ENCODE measurements at regions not wholly inside any gene's neighbourhood (a gene's known extent, or its start where the extent isn't known, plus 50 kb on each side); places are given as distances from the start of the nearest gene placed in this dataset.

DNA sequence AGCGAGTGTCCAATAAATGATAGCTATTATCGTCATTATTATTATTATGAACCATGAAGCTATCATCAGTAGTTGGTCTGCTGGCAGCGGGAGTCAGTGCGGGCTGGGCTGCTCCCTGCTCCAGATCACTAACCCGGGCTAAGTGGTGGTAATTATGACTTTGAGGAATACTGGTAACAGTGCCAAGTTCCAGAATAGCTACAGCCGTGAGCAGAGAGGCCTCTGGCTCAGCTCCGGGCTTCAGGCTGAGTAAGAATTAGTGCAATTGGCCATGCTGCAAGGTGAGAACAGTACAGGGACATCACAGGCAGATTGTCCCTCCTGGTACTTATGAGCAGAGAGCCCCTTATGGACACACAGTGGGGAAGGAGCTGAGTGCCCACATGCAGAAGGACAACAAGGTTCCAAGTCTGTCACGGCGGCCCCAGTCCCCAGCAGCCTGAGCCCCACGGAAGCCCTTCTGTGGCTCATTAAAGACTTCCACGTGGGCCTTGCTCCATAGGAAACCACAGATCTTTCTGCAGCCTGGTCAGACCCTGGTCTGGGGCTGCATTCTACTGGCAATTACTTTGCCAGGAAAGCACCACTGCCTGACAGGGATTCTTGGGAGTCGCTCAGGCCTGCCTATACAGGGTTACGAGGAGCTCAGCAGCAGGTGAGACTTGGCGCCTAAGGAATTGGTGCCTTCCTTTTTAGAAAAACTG lies 235.1 kb downstream of the RRAGC start:
- TF ChIP-seq, protein P1, sequence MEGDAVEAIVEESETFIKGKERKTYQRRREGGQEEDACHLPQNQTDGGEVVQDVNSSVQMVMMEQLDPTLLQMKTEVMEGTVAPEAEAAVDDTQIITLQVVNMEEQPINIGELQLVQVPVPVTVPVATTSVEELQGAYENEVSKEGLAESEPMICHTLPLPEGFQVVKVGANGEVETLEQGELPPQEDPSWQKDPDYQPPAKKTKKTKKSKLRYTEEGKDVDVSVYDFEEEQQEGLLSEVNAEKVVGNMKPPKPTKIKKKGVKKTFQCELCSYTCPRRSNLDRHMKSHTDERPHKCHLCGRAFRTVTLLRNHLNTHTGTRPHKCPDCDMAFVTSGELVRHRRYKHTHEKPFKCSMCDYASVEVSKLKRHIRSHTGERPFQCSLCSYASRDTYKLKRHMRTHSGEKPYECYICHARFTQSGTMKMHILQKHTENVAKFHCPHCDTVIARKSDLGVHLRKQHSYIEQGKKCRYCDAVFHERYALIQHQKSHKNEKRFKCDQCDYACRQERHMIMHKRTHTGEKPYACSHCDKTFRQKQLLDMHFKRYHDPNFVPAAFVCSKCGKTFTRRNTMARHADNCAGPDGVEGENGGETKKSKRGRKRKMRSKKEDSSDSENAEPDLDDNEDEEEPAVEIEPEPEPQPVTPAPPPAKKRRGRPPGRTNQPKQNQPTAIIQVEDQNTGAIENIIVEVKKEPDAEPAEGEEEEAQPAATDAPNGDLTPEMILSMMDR (IDR thresholded peaks at IDR 0.05) = no peak
- TF ChIP-seq POLR2A (IDR thresholded peaks at IDR 0.05) = no peak
